Hematopoietic multipotent progenitor cell treated with erythropoietin and hydrocortisone succinate and interleukin-3 and kit ligand, for 6 days (in vitro differentiated cells): ENCODE measurements at regions not wholly inside any gene's neighbourhood (a gene's known extent, or its start where the extent isn't known, plus 50 kb on each side); places are given as distances from the start of the nearest gene placed in this dataset.
"Not testable (repeated sequence)": the region's sequence is repeated elsewhere in the genome, so short reads cannot be mapped to it uniquely, and the experiment has no call there.

Experiments used
- DNase-seq: peaks from one replicate; pipeline ENCODE4 v3.0.0-alpha.2; 2015

DNA sequence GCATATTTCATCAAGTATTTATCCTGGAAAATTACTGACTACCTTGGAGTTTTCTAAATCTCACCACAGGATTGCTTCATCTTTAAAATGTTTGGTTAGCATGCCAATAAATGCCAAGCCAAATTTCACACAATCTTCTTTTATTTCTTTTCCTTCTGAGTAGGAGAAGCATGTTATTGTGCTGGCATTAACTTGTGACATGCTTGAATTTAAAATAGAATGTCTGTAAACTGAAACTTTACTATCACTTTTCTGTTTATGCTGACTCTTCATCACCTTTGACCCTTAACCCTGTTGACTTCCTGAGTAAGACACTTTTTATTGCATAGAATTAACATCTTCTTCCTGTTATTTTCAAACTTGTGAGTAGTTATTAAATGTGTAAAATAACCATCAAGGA, 56.2 kb upstream of the LRRTM4 start:
- DNase-seq: no peak

- DNase-seq: no peak
Measured at GRCh38 chr2:77579076-77579769, 57.0 kb upstream of the LRRTM4 start.

- DNase-seq: no peak
Measured at GRCh38 chr2:77588438-77588837, 66.3 kb upstream of the LRRTM4 start.

DNA sequence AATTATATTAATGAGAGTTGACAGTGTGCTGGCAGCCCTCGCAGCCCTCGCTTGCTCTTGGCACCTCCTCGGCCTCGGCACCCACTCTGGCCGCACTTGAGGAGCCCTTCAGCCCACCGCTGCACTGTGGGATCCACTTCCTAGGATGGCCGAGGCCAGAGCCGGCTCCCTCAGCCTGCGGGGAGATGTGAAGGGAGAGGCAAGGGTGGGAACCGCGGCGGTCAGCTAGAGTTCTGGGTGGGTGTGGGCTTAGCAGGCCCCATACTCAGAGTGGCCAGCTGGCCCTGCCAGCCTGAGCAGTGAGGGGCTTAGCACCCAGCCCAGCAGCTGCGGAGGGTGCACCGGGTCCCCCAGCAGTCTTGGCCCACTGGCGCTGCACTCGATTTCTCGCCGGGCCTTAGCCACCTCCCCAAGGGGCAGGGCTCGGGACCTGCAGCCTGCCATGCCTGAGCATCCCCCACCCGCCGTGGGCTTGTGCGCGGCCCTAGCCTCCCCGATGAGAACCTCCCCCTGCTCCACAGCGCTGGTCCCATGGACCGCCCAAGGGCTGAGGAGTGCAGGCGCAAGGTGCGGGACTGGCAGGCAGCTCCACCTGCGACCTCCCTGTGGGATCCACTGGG, 68.2 kb upstream of the LRRTM4 start:
- no peak for DNase-seq

DNA sequence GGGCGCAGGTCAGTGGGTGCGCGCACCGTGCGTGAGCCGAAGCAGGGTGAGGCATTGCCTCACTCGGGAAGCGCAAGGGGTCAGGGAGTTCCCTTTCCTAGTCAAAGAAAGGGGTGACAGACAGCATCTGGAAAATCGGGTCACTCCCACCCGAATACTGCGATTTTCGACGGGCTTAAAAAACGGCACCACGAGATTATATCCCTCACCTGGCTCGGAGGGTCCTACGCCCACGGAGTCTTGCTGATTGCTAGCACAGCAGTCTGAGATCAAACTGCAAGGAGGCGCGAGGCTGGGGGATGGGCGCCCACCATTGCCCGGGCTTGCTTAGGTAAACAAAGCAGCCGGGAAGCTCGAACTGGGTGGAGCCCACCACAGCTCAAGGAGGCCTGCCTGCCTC, 70.8 kb upstream of the LRRTM4 start:
- DNase-seq: not testable (repeated sequence)

DNA sequence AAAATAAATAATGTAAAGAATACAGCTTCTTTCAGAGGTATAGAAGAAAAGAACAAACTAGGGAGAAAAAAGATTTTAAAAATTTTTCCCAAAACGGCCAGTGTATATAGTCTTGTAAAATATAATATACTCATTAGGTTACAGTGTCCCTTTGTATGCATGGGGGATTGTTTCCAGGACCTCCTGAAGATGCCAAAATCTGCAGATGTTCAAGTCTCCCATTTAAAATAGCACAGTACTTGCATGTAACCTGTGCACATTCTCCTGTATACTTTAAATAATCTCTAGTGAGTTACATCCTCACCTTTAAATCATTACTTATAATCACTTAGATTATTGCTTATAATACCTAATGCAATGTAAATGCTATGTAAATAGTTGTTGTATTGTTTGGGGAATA, 80.6 kb upstream of the LRRTM4 start:
- DNase-seq: no peak

- DNase-seq: no peak
Measured at GRCh38 chr2:77604953-77605929, 83.1 kb upstream of the LRRTM4 start.

- DNase-seq: no peak
Measured at GRCh38 chr2:77608510-77608909, 86.3 kb upstream of the LRRTM4 start.

GRCh38 chr2:77629539-77629938, 107.4 kb upstream of the LRRTM4 start:
- no peak for DNase-seq

GRCh38 chr2:77631007-77631406, 108.8 kb upstream of the LRRTM4 start:
- DNase-seq: no peak

DNA sequence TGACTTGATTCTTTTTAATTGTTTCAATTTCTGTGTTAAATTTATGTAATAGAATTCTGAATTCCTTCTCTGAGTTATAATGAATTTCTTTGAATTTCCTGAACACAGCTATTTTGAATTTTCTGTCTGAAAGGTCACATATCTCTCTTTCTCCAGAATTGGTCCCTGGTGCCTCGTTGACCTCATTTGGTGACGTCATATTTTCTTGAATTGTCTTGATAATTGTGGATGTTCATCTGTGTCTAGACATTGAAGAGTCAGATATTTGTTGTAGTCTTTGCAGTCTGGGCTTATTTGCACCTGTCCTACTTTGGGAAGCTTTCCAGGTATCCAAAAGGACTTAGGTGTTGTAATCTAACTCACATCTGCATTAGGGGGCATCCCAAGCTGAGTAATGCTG, 111.4 kb upstream of the LRRTM4 start:
- DNase-seq: no peak

DNA sequence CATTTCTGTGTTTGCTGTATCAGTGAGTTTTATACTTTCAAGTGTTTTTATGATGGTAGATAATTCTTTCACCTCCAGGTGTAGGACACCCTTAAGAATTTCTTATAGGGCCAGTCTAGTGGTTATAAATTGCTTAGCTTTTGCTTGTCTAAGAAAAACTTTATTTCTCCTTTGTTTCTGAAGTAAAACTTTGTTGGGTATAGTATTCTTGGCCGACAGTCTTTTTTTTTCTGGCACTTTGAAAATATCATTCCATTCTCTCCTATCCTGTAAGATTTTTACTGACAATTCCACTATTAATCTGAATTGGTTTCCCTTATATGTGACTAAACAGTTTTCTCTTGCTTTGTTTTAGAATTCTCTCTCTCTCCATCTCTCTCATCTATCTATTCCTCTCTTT, 118.7 kb upstream of the LRRTM4 start:
- DNase-seq: no peak

- DNase-seq: no peak
Measured at GRCh38 chr2:77642339-77642738, 120.2 kb upstream of the LRRTM4 start.

DNA sequence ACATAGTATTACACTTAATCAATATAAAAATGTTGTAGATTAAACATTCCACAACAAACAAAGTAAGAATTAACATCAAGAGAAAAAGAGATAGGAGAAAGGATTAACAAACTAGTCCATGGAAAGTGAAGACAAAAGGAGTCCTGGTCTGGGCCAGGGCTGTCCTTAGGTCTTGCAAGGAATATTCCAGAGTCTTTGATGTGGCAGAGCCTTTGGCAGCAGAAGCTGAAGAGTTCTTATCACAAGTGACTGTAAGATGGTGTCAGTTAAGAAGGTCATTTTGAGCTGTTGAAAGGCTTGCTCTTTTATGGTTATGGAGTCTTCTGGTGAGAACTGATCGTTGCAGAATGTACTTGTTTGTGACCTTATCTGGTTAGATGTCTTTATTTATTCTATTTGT, 127.7 kb upstream of the LRRTM4 start:
- DNase-seq: no peak

DNA sequence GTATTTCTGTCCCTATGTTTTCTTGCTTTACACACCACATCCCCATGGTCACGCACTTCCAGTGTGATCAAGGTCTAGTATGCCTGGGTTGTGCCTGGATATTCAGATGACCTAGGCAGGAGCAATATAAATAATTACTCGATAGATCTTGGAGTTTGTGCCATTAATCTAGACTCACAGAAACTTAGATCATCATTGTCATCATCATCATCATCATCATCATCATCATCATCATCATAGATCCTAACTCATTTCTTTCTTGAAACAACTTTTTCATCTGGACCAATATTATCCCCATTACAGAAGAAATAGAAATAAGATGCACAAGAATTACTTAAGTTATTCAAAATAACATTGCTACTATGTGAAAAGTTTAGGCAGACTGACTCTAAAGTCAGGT, 130.3 kb upstream of the LRRTM4 start:
- DNase-seq: no peak

- DNase-seq: no peak
Measured at GRCh38 chr2:77664491-77664890, 142.3 kb upstream of the LRRTM4 start.

- DNase-seq: no peak
Measured at GRCh38 chr2:77666251-77666980, 144.2 kb upstream of the LRRTM4 start.

GRCh38 chr2:77684543-77685319, 162.6 kb upstream of the LRRTM4 start:
- DNase-seq: not testable (repeated sequence)

DNA sequence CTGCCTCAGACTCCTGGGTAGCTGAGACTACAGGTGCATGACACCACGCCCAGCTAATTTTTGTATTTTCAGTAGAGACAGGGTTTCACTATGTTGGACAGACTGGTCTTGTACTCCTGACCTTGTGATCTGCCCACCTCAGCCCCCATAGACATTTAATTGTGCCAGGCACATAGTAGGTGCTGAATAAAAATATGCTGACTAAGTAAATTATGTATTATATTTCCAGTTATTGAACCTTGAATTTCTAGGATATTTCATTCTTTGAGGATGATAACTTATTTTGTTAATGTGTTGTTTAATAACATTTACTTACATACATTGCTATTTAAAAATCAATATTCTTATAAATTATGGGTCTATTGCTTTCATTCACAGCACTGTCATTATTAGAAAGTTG, 190.4 kb upstream of the LRRTM4 start:
- DNase-seq: no peak

GRCh38 chr2:77713412-77713811, 191.2 kb upstream of the LRRTM4 start:
- DNase-seq: no peak

GRCh38 chr2:77720115-77720514, 197.9 kb upstream of the LRRTM4 start:
- DNase-seq: no peak

DNA sequence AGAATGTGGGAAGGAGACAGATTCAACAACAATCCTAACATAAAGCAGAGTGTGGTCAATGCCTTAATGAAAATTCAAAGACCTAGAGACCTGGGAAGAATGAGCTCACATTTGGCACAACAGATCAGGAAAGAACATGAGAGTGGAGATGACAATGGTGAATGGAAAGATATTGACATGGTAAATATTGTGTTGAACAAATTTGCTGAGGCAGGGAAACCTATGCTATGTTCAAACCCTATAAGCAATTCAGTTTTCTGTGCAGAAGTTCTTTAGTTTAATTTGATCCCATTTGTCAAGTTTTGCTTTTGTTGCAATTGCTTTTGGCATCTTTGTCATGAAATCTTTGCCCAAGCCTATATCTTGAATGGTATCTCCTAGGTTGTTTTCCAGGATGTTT, 199.4 kb upstream of the LRRTM4 start:
- no peak for DNase-seq
